Sigmoid colon (tissue), 6 donors: ENCODE measurements at regions not wholly inside any gene's neighbourhood (a gene's known extent, or its start where the extent isn't known, plus 50 kb on each side); places are given as distances from the start of the nearest gene placed in this dataset.

Experiments used
- DNase-seq: peaks from one replicate; pipeline ENCODE4 v3.0.0-alpha.2; 2019
- H3K27ac ChIP-seq, 4 donors: fragments of 200-600 bp; sonication (generic); one replicate each; pipeline ENCODE4 v1.5.1; 2016 to 2019; ENCODE audit warnings: mild to moderate bottlenecking in 1 of 4
- H3K27me3 ChIP-seq, 3 donors: fragments of 200-600 bp; sonication (generic); one replicate each; pipeline ENCODE4 v1.5.1; 2019; ENCODE audit warnings: mild to moderate bottlenecking in 1 of 3
- H3K36me3 ChIP-seq, 4 donors: fragments of 200-600 bp; sonication (generic); one replicate each; pipeline ENCODE4 v1.5.1; 2016 to 2019
- H3K4me1 ChIP-seq, 4 donors: fragments of 200-600 bp; sonication (generic); one replicate each; pipeline ENCODE4 v1.5.1; 2017 to 2019
- H3K4me3 ChIP-seq, 4 donors: fragments of 200-600 bp; sonication (generic); one replicate each; pipeline ENCODE4 v1.5.1; 2017 to 2019; ENCODE audit warnings: mild to moderate bottlenecking in 2 of 4, moderate library complexity in 1 of 4
- H3K9me3 ChIP-seq, 4 donors: fragments of 200-600 bp in 3 of 4; sonication (generic) in 3 of 4; one replicate each; pipeline versions ENCODE4 v1.5.1 to v1.6.1; 2013 to 2019
- CTCF ChIP-seq, 4 experiments: fragments of 450-650 bp in 3 of 4; fragments of 200-600 bp in 1 of 4; IDR thresholded peaks; one replicate each; pipeline ENCODE4 v1.5.1; 2016 to 2019; ENCODE audit warnings: antibody characterized with exemption in 4 of 4, mild to moderate bottlenecking in 3 of 4, moderate library complexity in 2 of 4
- EP300 ChIP-seq, 4 donors: sonication (generic); formaldehyde crosslinking; IDR thresholded peaks; one replicate each; pipeline ENCODE4 v1.6.1; 2017; ENCODE audit warnings: antibody characterized with exemption in 4 of 4
- POLR2A ChIP-seq, 2 donors: fragments of 450-650 bp; IDR thresholded peaks; one replicate each; pipeline ENCODE4 v1.6.1; 2016; ENCODE audit warnings: antibody characterized with exemption in 2 of 2, mild to moderate bottlenecking in 2 of 2, moderate library complexity in 2 of 2
- POLR2AphosphoS5 ChIP-seq, 4 donors: sonication (generic); formaldehyde crosslinking; IDR thresholded peaks; one replicate each; pipeline ENCODE4 v1.6.1; 2017; ENCODE audit warnings: antibody characterized with exemption in 4 of 4
- WGBS, 2 donors: extraction: QIAGEN DNeasy Blood & Tissue Kit; methylation state at CpG; one replicate each; pipeline ENCODE4 v1.1.7; 2013; 5-methylcytosine and 5-hydroxymethylcytosine counted together
- intact Hi-C: fragments of 100-400 bp; cut with DNase I; formaldehyde crosslinking; loops from one replicate; pipeline ENCODE4 v1.15.1; 2023
- donor health status: healthy with polysubstance abuse.
- donor health status: healthy.

- no peak overlapping the region for H3K27ac ChIP-seq
- DNase-seq: no peak
- intact Hi-C loops: no loop called here
- H3K36me3 ChIP-seq: no peaks in the 10 kb centered on the region
- H3K4me1 ChIP-seq: no peaks in the 10 kb centered on the region
- H3K4me3 ChIP-seq: no peak overlapping the region
- no peaks in the 10 kb centered on the region for H3K9me3 ChIP-seq
- no peaks in the 10 kb centered on the region for H3K27me3 ChIP-seq
- TF ChIP-seq CTCF (IDR thresholded peaks at IDR 0.05) (no peak), POLR2A (IDR thresholded peaks at IDR 0.05) (no peak), EP300 (IDR thresholded peaks at IDR 0.05) (no peak), POLR2AphosphoS5 (IDR thresholded peaks at IDR 0.05) (no peak)
- 38 to 59% methylated on average over 4 of the region's 4 CpGs for WGBS, 2 donors
Measured at GRCh38 chr1:57551476-57551875, 127.6 kb upstream of the DAB1 start.

- intact Hi-C loops: no loop called here
- no peak overlapping the region for H3K27ac ChIP-seq
- no peak for TF ChIP-seq EP300 (IDR thresholded peaks at IDR 0.05)
- TF ChIP-seq POLR2AphosphoS5 (IDR thresholded peaks at IDR 0.05): no peak
- TF ChIP-seq POLR2A (IDR thresholded peaks at IDR 0.05): no peak
- TF ChIP-seq CTCF (IDR thresholded peaks at IDR 0.05): no peak
- H3K4me1 ChIP-seq: no peaks in the 10 kb centered on the region
- DNase-seq: no peak
- H3K27me3 ChIP-seq: no peaks in the 10 kb centered on the region
- no peaks in the 10 kb centered on the region for H3K36me3 ChIP-seq
- no peaks in the 10 kb centered on the region for H3K9me3 ChIP-seq
- H3K4me3 ChIP-seq: no peak overlapping the region
- 6 to 8% methylated on average over 1 of the region's 1 CpG for WGBS, 2 donors
Measured at GRCh38 chr1:57550092-57550491, 126.2 kb upstream of the DAB1 start.

GRCh38 chr1:57549300-57549699 is 125.4 kb upstream of the DAB1 start:
- intact Hi-C loops: no loop called here
- Histone ChIP-seq H3K27ac (no peak overlapping the region), H3K27me3 (no peaks in the 10 kb centered on the region), H3K4me1 (no peaks in the 10 kb centered on the region), H3K9me3 (no peaks in the 10 kb centered on the region), H3K4me3 (no peak overlapping the region), H3K36me3 (no peaks in the 10 kb centered on the region)
- no peak for DNase-seq
- 54 to 72% methylated on average over 4 of the region's 4 CpGs for WGBS, 2 donors
- no peak for TF ChIP-seq CTCF (IDR thresholded peaks at IDR 0.05)
- TF ChIP-seq EP300 (IDR thresholded peaks at IDR 0.05): no peak
- no peak for TF ChIP-seq POLR2AphosphoS5 (IDR thresholded peaks at IDR 0.05)
- no peak for TF ChIP-seq POLR2A (IDR thresholded peaks at IDR 0.05)

- Histone ChIP-seq H3K4me3 (no peak overlapping the region), H3K4me1 (no peaks in the 10 kb centered on the region), H3K27ac (no peak overlapping the region), H3K27me3 (no peaks in the 10 kb centered on the region), H3K9me3 (no peaks in the 10 kb centered on the region), H3K36me3 (no peaks in the 10 kb centered on the region)
- TF ChIP-seq CTCF (IDR thresholded peaks at IDR 0.05): no peak
- TF ChIP-seq POLR2AphosphoS5 (IDR thresholded peaks at IDR 0.05): no peak
- TF ChIP-seq EP300 (IDR thresholded peaks at IDR 0.05): no peak
- TF ChIP-seq POLR2A (IDR thresholded peaks at IDR 0.05): no peak
- intact Hi-C loops: no loop called here
- 57 to 63% methylated on average over 5 of the region's 5 CpGs for WGBS, 2 donors
- DNase-seq: no peak
Measured at GRCh38 chr1:57546549-57547330, 122.9 kb upstream of the DAB1 start.

GRCh38 chr1:57544345-57544744 is 120.5 kb upstream of the DAB1 start:
- WGBS, 2 donors: 7 to 29% methylated on average over 2 of the region's 2 CpGs
- TF ChIP-seq POLR2A (IDR thresholded peaks at IDR 0.05): no peak
- TF ChIP-seq POLR2AphosphoS5 (IDR thresholded peaks at IDR 0.05): no peak
- no peak for TF ChIP-seq EP300 (IDR thresholded peaks at IDR 0.05)
- TF ChIP-seq CTCF (IDR thresholded peaks at IDR 0.05): no peak
- H3K9me3 ChIP-seq: no peaks in the 10 kb centered on the region
- no peak for DNase-seq
- no peak overlapping the region for H3K27ac ChIP-seq
- H3K4me1 ChIP-seq: no peaks in the 10 kb centered on the region
- no peaks in the 10 kb centered on the region for H3K36me3 ChIP-seq
- no peaks in the 10 kb centered on the region for H3K27me3 ChIP-seq
- H3K4me3 ChIP-seq: no peak overlapping the region
- intact Hi-C loops: no loop called here
